ENCODE measurements at regions not wholly inside any gene's neighbourhood (a gene's known extent, or its start where the extent isn't known, plus 50 kb on each side); places are given as distances from the start of the nearest gene placed in this dataset.
"Not testable (repeated sequence)": the region's sequence is repeated elsewhere in the genome, so short reads cannot be mapped to it uniquely, and the experiment has no call there.

DNA sequence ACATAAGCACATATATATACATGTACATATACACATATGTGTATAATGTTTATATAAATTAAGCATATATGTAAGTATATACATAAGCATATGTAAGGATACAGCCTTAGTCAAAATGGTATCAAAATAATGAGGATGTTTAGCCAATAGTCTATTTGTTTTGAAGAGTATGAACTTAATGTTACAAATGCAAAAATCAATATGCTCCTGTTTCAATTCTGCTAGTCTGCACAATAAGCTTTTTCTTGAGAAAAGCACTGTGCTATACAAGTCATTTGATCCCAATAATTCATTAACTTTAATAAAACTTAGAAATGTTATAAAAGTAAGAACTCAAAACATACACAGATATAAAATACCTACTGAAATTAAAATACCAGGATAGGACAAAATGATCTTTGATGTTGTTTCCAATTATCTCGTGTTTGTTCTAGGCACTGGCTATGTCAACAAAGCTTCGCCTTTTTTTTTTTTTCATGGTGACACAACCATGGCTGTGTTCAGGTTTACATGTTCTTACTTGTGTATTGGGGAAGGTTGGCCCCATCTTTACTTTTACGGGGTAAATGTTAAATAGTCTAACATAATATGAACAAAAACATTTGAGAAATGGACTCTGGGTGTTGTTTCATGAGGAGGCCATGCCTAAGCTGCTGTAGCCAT is 271.1 kb upstream of the CDH19 start:
- no peak for DNase-seq

DNA sequence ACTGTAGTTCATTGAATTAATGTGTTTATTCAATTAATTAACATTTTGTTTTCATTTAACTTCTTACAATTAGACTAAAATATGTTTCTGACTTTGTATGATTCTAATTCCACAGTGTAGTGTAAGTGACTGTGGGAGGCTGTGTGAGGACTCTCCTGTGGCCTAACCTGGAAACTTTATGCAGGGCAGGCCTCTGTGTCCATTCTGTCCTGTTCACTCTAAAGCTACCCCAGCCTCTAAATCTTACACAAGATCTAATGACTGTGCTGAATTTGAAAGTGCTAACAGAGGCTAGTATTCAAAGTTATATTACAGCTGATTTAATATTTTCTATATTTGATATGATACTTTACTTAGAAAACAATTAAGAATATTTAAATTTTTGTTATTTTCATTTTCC is 270.5 kb upstream of the CDH19 start:
- no peak for DNase-seq

DNA sequence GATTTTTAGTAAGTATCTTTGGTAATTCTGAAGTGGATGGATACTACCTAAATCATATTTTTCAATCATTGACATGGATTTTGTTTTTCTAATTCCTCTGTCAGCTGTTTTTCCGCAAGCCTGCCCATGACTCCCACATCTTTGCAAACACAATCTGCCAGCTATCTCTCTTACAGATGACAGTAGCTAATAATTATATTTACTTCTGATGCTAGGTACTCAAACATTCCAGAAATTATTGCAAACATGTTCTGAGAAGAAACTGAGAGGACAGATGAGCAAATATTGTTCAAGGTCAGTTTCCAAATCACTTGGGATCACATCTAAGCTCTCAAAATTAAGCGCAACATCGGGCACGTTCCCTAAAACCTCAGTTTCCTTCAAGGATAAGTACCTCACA is 270.0 kb upstream of the CDH19 start:
- DNase-seq: no peak

GRCh38 chr18:66872277-66872676 is 268.4 kb upstream of the CDH19 start:
- DNase-seq: no peak

DNA sequence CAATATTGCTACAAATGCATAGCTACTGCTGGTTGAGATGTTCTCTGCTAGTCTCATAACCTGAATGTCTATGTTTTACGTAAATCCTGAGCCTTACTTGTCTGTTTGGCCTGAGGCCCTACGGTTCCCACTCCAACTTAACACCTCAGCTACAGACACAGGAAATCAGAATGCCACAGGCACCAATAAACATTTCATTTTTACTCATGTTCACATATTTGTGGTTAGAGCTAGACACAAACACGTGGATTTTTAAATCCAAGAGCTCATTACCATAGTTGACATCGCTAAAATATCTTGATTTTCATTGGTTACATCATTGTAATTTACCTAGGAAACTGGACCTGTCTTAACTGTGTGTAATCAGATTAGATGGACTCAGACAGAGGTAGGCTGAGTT is 263.8 kb upstream of the CDH19 start:
- no peak for DNase-seq

GRCh38 chr18:66866427-66866940 is 262.6 kb upstream of the CDH19 start:
- DNase-seq: not testable (repeated sequence)

GRCh38 chr18:66838340-66838987 is 234.6 kb upstream of the CDH19 start:
- DNase-seq: no peak

DNA sequence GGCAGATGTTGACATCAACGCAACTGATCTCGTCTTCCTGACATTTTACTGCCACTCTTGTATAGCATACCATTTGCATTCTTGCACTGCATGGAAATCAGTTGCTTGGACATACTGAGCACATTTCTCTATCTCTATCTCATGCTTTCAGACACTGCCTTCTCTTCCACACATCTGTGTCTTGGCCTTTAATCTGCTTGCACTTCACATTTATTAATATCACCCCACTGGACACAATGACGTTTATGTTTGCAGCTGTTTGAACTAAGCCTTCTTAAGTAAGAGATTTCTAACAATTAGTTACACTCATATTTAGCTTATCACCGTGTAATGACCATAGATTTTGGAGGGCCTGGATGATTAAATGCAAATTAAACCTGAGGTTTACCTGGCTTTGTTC is 229.8 kb upstream of the CDH19 start:
- DNase-seq: no peak

- DNase-seq: no peak
Measured at GRCh38 chr18:66826211-66826610, 222.3 kb upstream of the CDH19 start.

DNA sequence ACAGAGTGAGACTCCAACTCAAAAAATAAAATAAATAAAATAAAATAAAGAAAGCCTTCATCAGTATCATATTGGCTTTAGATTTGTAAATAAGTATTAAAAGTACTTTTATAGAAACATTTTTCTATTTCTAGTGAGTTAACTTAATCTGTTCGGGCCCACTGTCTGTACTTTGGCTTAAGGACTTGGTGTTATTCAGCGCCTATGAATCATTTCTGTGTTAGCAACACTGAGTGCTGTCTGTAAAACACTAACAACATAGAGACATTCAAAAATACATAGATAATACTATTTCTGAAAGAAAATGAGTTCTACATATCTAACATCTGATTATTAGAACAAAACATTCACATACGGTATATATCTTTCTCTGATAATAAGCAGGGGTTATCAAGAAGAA is 221.5 kb upstream of the CDH19 start:
- DNase-seq: no peak

DNA sequence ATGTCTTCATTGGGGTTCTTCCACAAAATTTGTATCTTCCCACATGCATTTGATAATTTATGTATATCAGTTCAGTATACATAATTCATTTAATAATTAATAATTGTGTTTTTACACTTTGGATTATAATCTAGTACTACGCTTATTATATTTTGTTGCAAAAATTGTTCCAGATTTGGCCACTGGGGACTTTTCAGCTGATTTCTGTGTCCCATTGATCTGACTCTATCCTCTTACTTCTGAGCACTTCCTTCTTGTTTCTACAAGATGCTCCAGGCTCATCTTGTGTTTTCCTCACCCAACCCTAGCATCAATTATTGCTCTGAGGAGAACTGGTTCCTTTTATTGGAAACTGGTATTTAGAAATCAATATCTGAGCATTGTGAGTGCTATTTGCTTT is 215.3 kb upstream of the CDH19 start:
- DNase-seq: no peak

DNA sequence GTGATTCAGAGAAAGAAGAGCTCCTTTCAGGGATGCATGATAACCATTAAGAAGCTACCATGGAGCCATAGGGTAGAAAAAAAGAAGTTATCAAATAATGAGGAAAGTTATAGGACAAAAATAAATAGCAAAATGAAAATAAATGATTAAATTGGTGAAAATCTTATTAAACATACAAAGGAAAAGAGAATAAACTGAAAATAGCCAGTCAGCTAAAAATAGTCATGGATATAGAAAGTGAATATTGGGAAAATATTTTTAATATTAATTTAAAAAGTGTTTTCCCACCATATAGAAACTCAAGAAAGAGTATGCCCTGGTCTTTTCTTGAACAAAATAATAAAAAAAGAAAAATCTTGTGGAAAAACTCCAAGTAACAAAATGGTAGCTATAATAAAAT is 209.2 kb upstream of the CDH19 start:
- no peak for DNase-seq

- no peak for DNase-seq
Measured at GRCh38 chr18:66795051-66795450, 191.2 kb upstream of the CDH19 start.

DNA sequence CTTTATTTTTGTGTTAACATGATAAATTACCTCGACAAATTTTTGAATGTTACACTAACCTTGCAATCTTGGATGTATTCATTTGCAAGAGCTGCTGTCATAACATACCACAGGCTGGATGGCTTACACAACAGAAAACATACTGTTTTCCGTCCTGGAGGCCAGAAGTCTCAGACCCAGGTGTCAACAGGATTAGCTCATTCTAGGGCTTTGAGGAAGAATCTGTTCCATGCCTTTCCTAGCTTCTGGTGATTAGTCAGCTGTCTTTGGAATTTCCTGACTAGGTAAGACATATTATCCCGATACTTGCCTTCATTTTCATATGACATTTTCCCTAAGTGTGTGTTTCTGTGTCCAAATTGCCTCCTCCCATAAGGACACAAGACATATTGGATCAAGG is 188.6 kb upstream of the CDH19 start:
- DNase-seq: no peak

- no peak for DNase-seq
Measured at GRCh38 chr18:66780609-66781008, 176.7 kb upstream of the CDH19 start.

GRCh38 chr18:66778048-66778447 is 174.2 kb upstream of the CDH19 start:
- DNase-seq: no peak

DNA sequence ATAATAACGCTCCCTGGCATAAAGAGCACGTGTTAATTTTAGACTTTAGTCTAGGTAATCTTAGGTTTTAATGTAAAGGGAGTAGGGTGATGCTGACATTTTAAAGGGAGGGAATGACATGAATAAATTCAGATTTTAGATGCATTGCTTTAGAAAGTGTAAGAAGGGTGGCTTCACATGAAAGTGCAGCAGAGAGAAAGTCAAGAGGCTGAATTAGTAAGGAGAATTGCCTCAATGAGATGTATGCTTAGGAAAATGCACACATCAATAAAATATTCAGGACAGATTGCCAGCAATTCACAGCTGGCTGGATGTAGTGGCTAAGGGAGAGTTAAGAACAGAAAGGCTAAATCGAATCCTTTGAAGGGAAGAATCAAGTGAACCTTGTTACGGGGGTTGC is 165.5 kb upstream of the CDH19 start:
- no peak for DNase-seq

- peak in 19 of 58 donors; percentile 0 to 52 (median 14) for DNase-seq
Measured at GRCh38 chr18:66764230-66764629, 160.3 kb upstream of the CDH19 start.

GRCh38 chr18:66761166-66761565 is 157.3 kb upstream of the CDH19 start:
- no peak for DNase-seq

DNA sequence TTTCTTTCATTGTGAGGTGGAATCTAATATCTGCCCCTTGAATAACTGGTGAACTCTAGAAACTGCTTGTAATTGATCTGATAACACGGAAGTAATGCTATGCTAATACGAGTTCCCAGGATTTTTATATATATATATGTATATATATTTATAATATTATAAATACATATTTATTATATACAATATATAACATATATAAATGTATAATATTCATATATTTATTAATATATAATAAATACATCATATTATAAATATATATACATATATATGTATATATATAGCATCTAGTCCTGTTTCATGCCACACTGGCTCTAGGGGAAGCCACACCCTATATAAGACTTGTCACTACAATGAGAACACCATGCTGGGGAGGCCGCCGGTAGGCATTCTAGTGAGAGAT is 156.7 kb upstream of the CDH19 start:
- no peak for DNase-seq

GRCh38 chr18:66759050-66759828 is 155.3 kb upstream of the CDH19 start:
- no peak for DNase-seq

- DNase-seq: no peak
Measured at GRCh38 chr18:66757946-66758345, 154.1 kb upstream of the CDH19 start.
